ENCODE measurements at regions not wholly inside any gene's neighbourhood (a gene's known extent, or its start where the extent isn't known, plus 50 kb on each side); places are given as distances from the start of the nearest gene placed in this dataset.
A peak's percentile ranks its signal among the peaks of the same experiment; 100 is the strongest.
"Not testable (repeated sequence)": the region's sequence is repeated elsewhere in the genome, so short reads cannot be mapped to it uniquely, and the experiment has no call there.

GRCh38 chr7:104956753-104957450 is 57.1 kb upstream of the KMT2E start:
- no peak overlapping the region for H3K4me3 ChIP-seq (replicated peaks in 1 of 2; ENCODE audit: low read depth in 2 of 2, low read length in 2 of 2)
- TF ChIP-seq CTCF (IDR thresholded peaks at IDR 0.05; ENCODE audit: low read depth, low read length): no peak
- peak; percentile 56 to 94 for DNase-seq (ENCODE audit: low read depth in 2 of 2)

- H3K4me3 ChIP-seq (replicated peaks in 1 of 2; ENCODE audit: low read depth in 2 of 2, low read length in 2 of 2): no peak overlapping the region
- DNase-seq (ENCODE audit: low read depth in 2 of 2): peak in 1 of 2 donors; percentile 43
- no peak for TF ChIP-seq CTCF (IDR thresholded peaks at IDR 0.05; ENCODE audit: low read depth, low read length)
These were observed 55.6 kb upstream of the KMT2E start for GRCh38 chr7:104958371-104958865.

GRCh38 chr7:104959483-104959882 is 54.5 kb upstream of the KMT2E start:
- H3K4me3 ChIP-seq (replicated peaks in 1 of 2; ENCODE audit: low read depth in 2 of 2, low read length in 2 of 2); DNase-seq (ENCODE audit: low read depth in 2 of 2): not testable (repeated sequence)

GRCh38 chr7:104960741-104961448 is 53.1 kb upstream of the KMT2E start:
- TF ChIP-seq CTCF (IDR thresholded peaks at IDR 0.05; ENCODE audit: low read depth, low read length): no peak
- peak; percentile 88 to 89 for DNase-seq (ENCODE audit: low read depth in 2 of 2)
- no peak overlapping the region for H3K4me3 ChIP-seq (replicated peaks in 1 of 2; ENCODE audit: low read depth in 2 of 2, low read length in 2 of 2)

- H3K4me3 ChIP-seq (replicated peaks in 1 of 2; ENCODE audit: low read depth in 2 of 2, low read length in 2 of 2): no peak overlapping the region
- no peak for DNase-seq (ENCODE audit: low read depth in 2 of 2)
- no peak for TF ChIP-seq CTCF (IDR thresholded peaks at IDR 0.05; ENCODE audit: low read depth, low read length)
These were observed 52.2 kb upstream of the KMT2E start for GRCh38 chr7:104961821-104962220.

GRCh38 chr7:104962781-104963180 is 51.2 kb upstream of the KMT2E start:
- DNase-seq (ENCODE audit: low read depth in 2 of 2): peak in 1 of 2 donors; percentile 69
- H3K4me3 ChIP-seq (replicated peaks in 1 of 2; ENCODE audit: low read depth in 2 of 2, low read length in 2 of 2): no peak overlapping the region
- no peak for TF ChIP-seq CTCF (IDR thresholded peaks at IDR 0.05; ENCODE audit: low read depth, low read length)

- TF ChIP-seq CTCF (IDR thresholded peaks at IDR 0.05; ENCODE audit: low read depth, low read length): no peak
- DNase-seq (ENCODE audit: low read depth in 2 of 2): peak in 1 of 2 donors; percentile 50
- no peak overlapping the region for H3K4me3 ChIP-seq (replicated peaks in 1 of 2; ENCODE audit: low read depth in 2 of 2, low read length in 2 of 2)
These were observed 50.5 kb upstream of the KMT2E start for GRCh38 chr7:104963378-104963990.

Measured in cardiac fibroblast (primary cell).